IgD-negative memory B cell (primary cell): ENCODE measurements at regions not wholly inside any gene's neighbourhood (a gene's known extent, or its start where the extent isn't known, plus 50 kb on each side); places are given as distances from the start of the nearest gene placed in this dataset.
A peak's percentile ranks its signal among the peaks of the same experiment; 100 is the strongest.

Experiments used
- H3K27ac Mint-ChIP-seq, 3 donors: one replicate each; pipeline ENCODE4 v1.8.0; 2020 to 2022; ENCODE audit warnings: mild to moderate bottlenecking in 3 of 3, mixed read lengths in 3 of 3, moderate library complexity in 1 of 3
- H3K27me3 Mint-ChIP-seq: one replicate; pipeline ENCODE4 v1.8.0; 2021; ENCODE audit warnings: mixed read lengths
- H3K36me3 Mint-ChIP-seq: one replicate; pipeline ENCODE4 v1.8.0; 2020; ENCODE audit warnings: mild to moderate bottlenecking, mixed read lengths
- H3K4me1 Mint-ChIP-seq, 3 donors: one replicate each; pipeline ENCODE4 v1.8.0; 2020 to 2022; ENCODE audit warnings: mixed read lengths in 3 of 3, mild to moderate bottlenecking in 1 of 3
- H3K4me3 Mint-ChIP-seq, 4 donors: one replicate each; pipeline ENCODE4 v1.8.0; 2020 to 2022; ENCODE audit warnings: mild to moderate bottlenecking in 4 of 4, mixed read lengths in 4 of 4, moderate library complexity in 3 of 4
- H3K9me3 Mint-ChIP-seq, 3 donors: one replicate each; pipeline ENCODE4 v1.8.0; 2020 to 2021; ENCODE audit warnings: mixed read lengths in 3 of 3, mild to moderate bottlenecking in 1 of 3

DNA sequence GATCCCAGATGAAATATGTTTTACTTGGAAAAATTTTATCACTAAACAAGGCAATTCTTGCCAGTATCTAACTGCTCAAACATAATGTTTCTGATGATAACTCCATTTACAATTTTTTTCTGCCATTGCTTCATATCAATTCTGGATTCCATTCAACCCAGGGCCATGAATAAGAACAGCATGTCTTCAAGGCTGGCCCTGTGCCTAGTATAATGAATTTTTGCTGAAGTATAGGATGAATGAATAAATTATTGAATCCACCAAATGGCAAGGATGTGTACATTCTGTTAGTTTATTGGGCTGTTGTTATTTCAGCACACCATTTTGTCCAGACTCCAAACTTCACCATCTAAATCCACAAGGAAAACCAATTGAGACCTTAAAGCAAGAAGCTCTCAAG lies 414.7 kb downstream of the HS3ST3B1 start:
- no peak overlapping the region for H3K27ac Mint-ChIP-seq
- no peak overlapping the region for H3K4me3 Mint-ChIP-seq
- H3K27me3 Mint-ChIP-seq: peaks cover 4% of the 10 kb centered on the region
- peaks cover 0 to 1% (median 0%) of the 10 kb centered on the region in 3 donors for H3K9me3 Mint-ChIP-seq
- no peaks in the 10 kb centered on the region for H3K4me1 Mint-ChIP-seq
- H3K36me3 Mint-ChIP-seq: no peaks in the 10 kb centered on the region

GRCh38 chr17:14712611-14713021 lies 411.7 kb downstream of the HS3ST3B1 start:
- Mint-ChIP-seq H3K27me3 (no peaks in the 10 kb centered on the region), H3K4me3 (no peak overlapping the region), H3K4me1 (peaks cover 0 to 1% (median 0%) of the 10 kb centered on the region in 3 donors), H3K36me3 (no peaks in the 10 kb centered on the region), H3K9me3 (no peaks in the 10 kb centered on the region), H3K27ac (no peak overlapping the region)

DNA sequence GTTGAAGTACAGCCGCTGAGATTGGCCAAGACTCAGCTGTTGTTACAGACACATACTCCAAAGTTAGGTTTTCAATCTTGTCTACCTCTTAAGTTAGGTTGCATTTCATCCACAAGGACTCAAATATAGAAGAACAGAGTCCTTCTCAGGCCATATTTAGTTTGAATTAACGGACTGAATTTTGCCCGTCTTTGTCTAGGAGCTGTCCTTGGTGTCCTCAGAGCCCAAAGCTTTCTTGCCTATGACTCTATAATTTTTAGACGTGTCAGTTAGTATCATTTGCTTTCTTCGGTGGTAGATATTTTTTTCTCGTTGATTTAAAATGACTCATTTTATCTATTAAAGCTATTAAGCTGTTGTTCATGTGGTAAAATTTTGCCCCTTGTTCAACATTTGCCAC lies 403.2 kb downstream of the HS3ST3B1 start:
- no peak overlapping the region for H3K4me3 Mint-ChIP-seq

DNA sequence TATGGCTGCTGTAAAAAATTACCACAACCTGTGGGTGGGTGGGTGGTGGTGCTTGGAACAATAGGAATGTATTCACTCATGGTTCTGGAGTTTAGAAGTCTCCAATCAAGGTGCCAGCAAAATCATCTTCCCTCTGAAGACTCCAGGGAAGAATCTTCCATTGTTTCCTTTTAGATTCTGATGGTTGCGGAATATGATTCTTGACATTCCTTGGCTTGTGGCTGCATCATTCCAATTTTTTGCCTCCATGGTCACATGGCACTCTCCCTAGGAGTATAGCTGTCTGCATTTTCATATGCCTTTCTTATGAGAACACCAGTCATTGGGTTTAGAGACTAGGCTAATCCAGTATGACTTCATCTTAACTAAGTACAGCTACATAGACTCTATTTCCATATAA lies 401.0 kb downstream of the HS3ST3B1 start:
- H3K27ac Mint-ChIP-seq: no peak overlapping the region
- no peaks in the 10 kb centered on the region for H3K36me3 Mint-ChIP-seq
- no peaks in the 10 kb centered on the region for H3K27me3 Mint-ChIP-seq
- no peak overlapping the region for H3K4me3 Mint-ChIP-seq
- H3K4me1 Mint-ChIP-seq: no peaks in the 10 kb centered on the region
- no peaks in the 10 kb centered on the region for H3K9me3 Mint-ChIP-seq

More for the DNA sequence above, 403.2 kb downstream of the HS3ST3B1 start:
- H3K36me3 Mint-ChIP-seq: no peaks in the 10 kb centered on the region
- no peaks in the 10 kb centered on the region for H3K4me1 Mint-ChIP-seq
- H3K27ac Mint-ChIP-seq: no peak overlapping the region
- H3K27me3 Mint-ChIP-seq: no peaks in the 10 kb centered on the region
- H3K9me3 Mint-ChIP-seq: no peaks in the 10 kb centered on the region

- no peak overlapping the region for H3K4me3 Mint-ChIP-seq
- no peak overlapping the region for H3K27ac Mint-ChIP-seq
- H3K9me3 Mint-ChIP-seq: peaks cover 0 to 3% (median 0%) of the 10 kb centered on the region in 3 donors
- H3K36me3 Mint-ChIP-seq: no peaks in the 10 kb centered on the region
- H3K27me3 Mint-ChIP-seq: no peaks in the 10 kb centered on the region
- H3K4me1 Mint-ChIP-seq: no peaks in the 10 kb centered on the region
Observed at GRCh38 chr17:14699574-14700185, 398.8 kb downstream of the HS3ST3B1 start.

DNA sequence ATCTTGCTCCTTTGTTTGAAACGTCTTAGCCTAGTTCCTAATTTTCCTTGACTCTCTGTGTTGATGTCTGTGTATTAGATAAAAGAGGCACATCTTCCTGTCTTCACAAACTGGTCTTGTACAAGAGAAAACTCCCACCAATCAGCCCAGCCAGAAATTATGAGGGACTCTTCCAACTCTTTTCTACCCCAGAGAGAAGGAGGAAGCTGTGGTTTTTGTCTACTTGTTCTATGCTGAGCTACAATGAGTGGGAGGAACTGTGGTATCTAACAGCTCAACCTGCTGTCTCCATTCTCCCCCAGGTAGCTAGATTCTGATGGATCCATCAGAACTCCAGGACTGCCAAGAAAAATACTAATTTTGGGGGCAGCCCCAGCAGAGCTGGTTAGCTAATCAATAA lies 392.5 kb downstream of the HS3ST3B1 start:
- Mint-ChIP-seq H3K4me3 (no peak overlapping the region), H3K27me3 (no peaks in the 10 kb centered on the region), H3K27ac (peak overlapping the region in 1 of 3 donors; percentile 6), H3K4me1 (no peaks in the 10 kb centered on the region), H3K9me3 (peaks cover 6 to 19% (median 16%) of the 10 kb centered on the region in 3 donors), H3K36me3 (no peaks in the 10 kb centered on the region)

GRCh38 chr17:14690704-14691103 lies 389.8 kb downstream of the HS3ST3B1 start:
- Mint-ChIP-seq H3K4me1 (no peaks in the 10 kb centered on the region), H3K36me3 (no peaks in the 10 kb centered on the region), H3K9me3 (peaks cover 6 to 19% (median 19%) of the 10 kb centered on the region in 3 donors), H3K27me3 (no peaks in the 10 kb centered on the region), H3K27ac (no peak overlapping the region), H3K4me3 (no peak overlapping the region)

DNA sequence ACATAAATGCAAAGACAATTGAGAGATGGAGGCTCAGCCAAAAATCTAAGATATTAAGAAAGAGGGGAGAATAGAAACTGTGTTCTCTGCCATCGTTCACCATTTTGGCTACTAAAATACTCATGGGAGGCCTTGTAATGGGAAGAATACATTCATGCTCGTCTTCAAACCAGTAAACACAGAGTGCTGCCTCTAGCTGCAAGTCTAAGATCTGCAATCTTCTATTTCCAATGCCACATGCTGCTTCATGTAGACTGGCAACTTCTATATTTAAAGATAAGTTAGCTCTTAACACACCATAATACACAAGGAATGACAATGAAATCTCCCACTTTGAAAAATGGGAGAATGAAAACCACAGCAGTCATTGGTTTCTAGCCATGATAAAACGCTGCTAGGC lies 387.3 kb downstream of the HS3ST3B1 start:
- peaks cover 4% of the 10 kb centered on the region for H3K27me3 Mint-ChIP-seq
- H3K9me3 Mint-ChIP-seq: peaks cover 3 to 15% (median 14%) of the 10 kb centered on the region in 3 donors
- H3K36me3 Mint-ChIP-seq: no peaks in the 10 kb centered on the region
- no peak overlapping the region for H3K4me3 Mint-ChIP-seq
- H3K4me1 Mint-ChIP-seq: no peaks in the 10 kb centered on the region
- H3K27ac Mint-ChIP-seq: no peak overlapping the region

GRCh38 chr17:14672830-14673229 lies 371.9 kb downstream of the HS3ST3B1 start:
- H3K36me3 Mint-ChIP-seq: no peaks in the 10 kb centered on the region
- H3K27me3 Mint-ChIP-seq: peaks cover 1% of the 10 kb centered on the region
- H3K27ac Mint-ChIP-seq: no peak overlapping the region
- no peaks in the 10 kb centered on the region for H3K4me1 Mint-ChIP-seq
- peaks cover 0 to 10% (median 7%) of the 10 kb centered on the region in 3 donors for H3K9me3 Mint-ChIP-seq
- no peak overlapping the region for H3K4me3 Mint-ChIP-seq

DNA sequence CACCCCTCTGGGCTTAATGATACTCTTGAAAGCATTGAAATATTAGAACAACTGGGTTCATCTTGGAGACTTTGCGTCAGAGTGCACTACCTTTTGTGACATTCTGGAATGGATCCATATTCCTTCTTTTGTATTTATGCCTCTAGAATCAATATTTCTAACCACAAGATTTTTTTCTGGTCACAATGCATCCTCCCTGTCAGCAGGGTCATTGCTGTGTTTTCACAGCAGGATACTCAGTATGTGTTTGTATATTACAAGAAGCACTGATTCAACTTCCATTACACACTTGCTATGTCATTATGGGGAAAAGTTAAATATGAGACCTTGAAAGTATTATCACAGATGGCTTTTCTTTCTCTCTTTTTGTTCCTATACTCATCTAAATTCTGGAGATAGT lies 370.0 kb downstream of the HS3ST3B1 start:
- H3K4me1 Mint-ChIP-seq: no peaks in the 10 kb centered on the region
- peaks cover 3% of the 10 kb centered on the region for H3K27me3 Mint-ChIP-seq
- no peak overlapping the region for H3K4me3 Mint-ChIP-seq
- no peaks in the 10 kb centered on the region for H3K36me3 Mint-ChIP-seq
- H3K27ac Mint-ChIP-seq: no peak overlapping the region
- peaks cover 0 to 2% (median 0%) of the 10 kb centered on the region in 3 donors for H3K9me3 Mint-ChIP-seq

- peaks cover 0 to 2% (median 0%) of the 10 kb centered on the region in 3 donors for H3K9me3 Mint-ChIP-seq
- H3K4me3 Mint-ChIP-seq: no peak overlapping the region
- no peak overlapping the region for H3K27ac Mint-ChIP-seq
- H3K4me1 Mint-ChIP-seq: no peaks in the 10 kb centered on the region
- peaks cover 3% of the 10 kb centered on the region for H3K27me3 Mint-ChIP-seq
- no peaks in the 10 kb centered on the region for H3K36me3 Mint-ChIP-seq
Observed at GRCh38 chr17:14664511-14664910, 363.6 kb downstream of the HS3ST3B1 start.

DNA sequence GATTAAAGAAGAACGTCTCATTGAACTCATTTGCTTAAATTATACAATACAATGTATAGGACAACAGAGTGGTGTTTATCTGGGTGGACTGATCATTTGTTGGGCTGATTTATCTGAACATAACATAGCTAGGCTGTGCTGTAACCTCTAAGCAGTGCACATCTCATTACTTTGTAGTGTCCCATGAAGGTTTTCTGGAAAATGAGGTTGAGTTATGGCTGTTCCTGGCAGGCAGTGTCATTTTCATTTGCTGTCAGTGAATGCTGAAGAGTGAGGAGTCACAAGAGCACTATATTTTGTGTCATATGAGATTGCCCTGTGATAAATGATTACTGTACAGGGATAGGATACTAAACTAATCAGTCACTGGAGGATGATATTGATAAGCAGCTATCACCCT lies 340.2 kb downstream of the HS3ST3B1 start:
- H3K4me1 Mint-ChIP-seq: no peaks in the 10 kb centered on the region
- peaks cover 0 to under 1% (median 0%) of the 10 kb centered on the region in 3 donors for H3K9me3 Mint-ChIP-seq
- H3K4me3 Mint-ChIP-seq: no peak overlapping the region
- H3K27ac Mint-ChIP-seq: no peak overlapping the region
- H3K27me3 Mint-ChIP-seq: no peaks in the 10 kb centered on the region
- H3K36me3 Mint-ChIP-seq: peaks cover under 1% of the 10 kb centered on the region

- H3K27ac Mint-ChIP-seq: no peak overlapping the region
- H3K4me3 Mint-ChIP-seq: no peak overlapping the region
- no peaks in the 10 kb centered on the region for H3K4me1 Mint-ChIP-seq
- H3K9me3 Mint-ChIP-seq: no peaks in the 10 kb centered on the region
- no peaks in the 10 kb centered on the region for H3K27me3 Mint-ChIP-seq
- H3K36me3 Mint-ChIP-seq: peaks cover 2% of the 10 kb centered on the region
Observed at GRCh38 chr17:14637260-14637659, 336.4 kb downstream of the HS3ST3B1 start.

GRCh38 chr17:14630621-14631020 lies 329.7 kb downstream of the HS3ST3B1 start:
- peak overlapping the region in 1 of 4 donors; percentile 18 for H3K4me3 Mint-ChIP-seq
- H3K27ac Mint-ChIP-seq: no peak overlapping the region
- peaks cover 3% of the 10 kb centered on the region for H3K36me3 Mint-ChIP-seq
- H3K4me1 Mint-ChIP-seq: no peaks in the 10 kb centered on the region
- H3K9me3 Mint-ChIP-seq: peaks cover 0 to 3% (median 2%) of the 10 kb centered on the region in 3 donors
- peaks cover 3% of the 10 kb centered on the region for H3K27me3 Mint-ChIP-seq

DNA sequence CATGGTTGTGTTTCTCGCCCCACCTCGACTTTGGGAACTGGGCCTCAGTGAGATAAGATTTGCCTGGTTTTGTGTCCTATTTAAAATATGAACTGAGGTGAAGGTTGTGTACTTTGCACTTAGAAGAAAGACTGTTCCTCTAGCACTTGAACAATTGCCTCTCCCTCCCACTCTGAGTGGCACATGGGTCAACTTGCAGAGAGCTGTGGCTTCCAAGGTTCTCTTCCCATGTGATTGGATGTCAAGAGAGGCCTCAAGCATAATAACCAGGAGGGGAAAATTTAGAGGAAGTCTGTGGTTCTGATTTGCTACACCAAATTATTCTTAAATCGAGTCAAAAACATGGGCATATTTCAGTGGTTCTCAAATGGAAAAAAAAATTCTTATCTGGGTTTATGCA lies 329.2 kb downstream of the HS3ST3B1 start:
- Mint-ChIP-seq H3K27ac (no peak overlapping the region), H3K4me1 (no peaks in the 10 kb centered on the region), H3K9me3 (peaks cover 0 to 3% (median 2%) of the 10 kb centered on the region in 3 donors), H3K36me3 (peaks cover 3% of the 10 kb centered on the region), H3K4me3 (no peak overlapping the region), H3K27me3 (peaks cover 3% of the 10 kb centered on the region)

- Mint-ChIP-seq H3K4me3 (no peak overlapping the region), H3K9me3 (peaks cover 0 to 1% (median 0%) of the 10 kb centered on the region in 3 donors), H3K27ac (no peak overlapping the region), H3K4me1 (peaks cover 0 to 1% (median 1%) of the 10 kb centered on the region in 3 donors), H3K36me3 (no peaks in the 10 kb centered on the region), H3K27me3 (peaks cover 6% of the 10 kb centered on the region)
Observed at GRCh38 chr17:14622615-14623101, 321.8 kb downstream of the HS3ST3B1 start.
